Testis (tissue), 2 donors: ENCODE measurements at regions not wholly inside any gene's neighbourhood (a gene's known extent, or its start where the extent isn't known, plus 50 kb on each side); places are given as distances from the start of the nearest gene placed in this dataset.
A peak's percentile ranks its signal among the peaks of the same experiment; 100 is the strongest.

Experiments used
- DNase-seq: peaks from one replicate; pipeline ENCODE4 v3.0.0-alpha.2; 2019
- H3K27ac ChIP-seq, 2 donors: fragments of 200-600 bp; sonication (generic); one replicate each; pipeline ENCODE4 v1.5.1; 2019
- H3K27me3 ChIP-seq: fragments of 200-600 bp; sonication (generic); one replicate; pipeline ENCODE4 v1.5.1; 2019
- H3K36me3 ChIP-seq: fragments of 200-600 bp; sonication (generic); one replicate; pipeline ENCODE4 v1.5.1; 2017; ENCODE audit warnings: low read depth; ENCODE audit errors: missing control alignments
- H3K4me1 ChIP-seq: fragments of 200-600 bp; sonication (generic); one replicate; pipeline ENCODE4 v1.5.1; 2019
- H3K4me3 ChIP-seq, 2 donors: fragments of 200-600 bp; sonication (generic); one replicate each; pipeline ENCODE4 v1.5.1; 2017 to 2019
- H3K9me3 ChIP-seq: fragments of 200-600 bp; sonication (generic); one replicate; pipeline ENCODE4 v1.5.1; 2017
- CTCF ChIP-seq, 3 experiments: fragments of 450-650 bp in 2 of 3; fragments of 200-600 bp in 1 of 3; sonication (generic) in 1 of 3; IDR thresholded peaks; one replicate each; pipeline ENCODE4 v1.5.1; 2016 to 2019; ENCODE audit warnings: antibody characterized with exemption in 3 of 3, mild to moderate bottlenecking in 2 of 3, moderate library complexity in 1 of 3
- POLR2A ChIP-seq: fragments of 450-650 bp; IDR thresholded peaks from one replicate; pipeline ENCODE4 v1.6.1; 2017; ENCODE audit warnings: antibody characterized with exemption, mild to moderate bottlenecking, moderate library complexity
- WGBS, 2 donors: methylation state at CpG; one replicate each; pipeline ENCODE4 v1.1.5; 2018; 5-methylcytosine and 5-hydroxymethylcytosine counted together
- intact Hi-C: fragments of 100-400 bp; cut with DNase I; formaldehyde crosslinking; loops from one replicate; pipeline ENCODE4 v1.15.1; 2023; ENCODE audit warnings: low total_unique reads

- WGBS, 2 donors: 70 to 73% methylated on average over 2 of the region's 2 CpGs
- Histone ChIP-seq H3K4me3 (no peak overlapping the region), H3K36me3 (no peaks in the 10 kb centered on the region), H3K27ac (no peak overlapping the region), H3K9me3 (no peaks in the 10 kb centered on the region), H3K27me3 (no peaks in the 10 kb centered on the region), H3K4me1 (no peaks in the 10 kb centered on the region)
- TF ChIP-seq POLR2A: no peak
- no peak for TF ChIP-seq CTCF (IDR thresholded peaks at IDR 0.05)
- DNase-seq: no peak
- intact Hi-C loops: no loop called here
Observed at GRCh38 chr6:19209202-19209601, 628.0 kb upstream of the ID4 start.

- TF ChIP-seq POLR2A (no peak), CTCF (IDR thresholded peaks at IDR 0.05) (peak in 1 of 3 experiments; percentile 21)
- H3K4me1 ChIP-seq: no peaks in the 10 kb centered on the region
- H3K27me3 ChIP-seq: no peaks in the 10 kb centered on the region
- 88 to 90% methylated on average over 11 to 14 of the region's 14 CpGs for WGBS, 2 donors
- H3K36me3 ChIP-seq: no peaks in the 10 kb centered on the region
- H3K27ac ChIP-seq: no peak overlapping the region
- H3K9me3 ChIP-seq: no peaks in the 10 kb centered on the region
- H3K4me3 ChIP-seq: no peak overlapping the region
- intact Hi-C loops: no loop called here
- DNase-seq: peak; percentile 46
Observed at GRCh38 chr6:19210849-19211590, 626.1 kb upstream of the ID4 start.

- intact Hi-C loops: no loop called here
- Histone ChIP-seq H3K27me3 (no peaks in the 10 kb centered on the region), H3K27ac (no peak overlapping the region), H3K4me1 (no peaks in the 10 kb centered on the region), H3K36me3 (no peaks in the 10 kb centered on the region), H3K9me3 (no peaks in the 10 kb centered on the region), H3K4me3 (no peak overlapping the region)
- 90 to 92% methylated on average over 2 of the region's 2 CpGs for WGBS, 2 donors
- TF ChIP-seq CTCF (IDR thresholded peaks at IDR 0.05) (no peak), POLR2A (no peak)
- no peak for DNase-seq
Observed at GRCh38 chr6:19214231-19214630, 622.9 kb upstream of the ID4 start.

- H3K27ac ChIP-seq: no peak overlapping the region
- no peaks in the 10 kb centered on the region for H3K36me3 ChIP-seq
- intact Hi-C loops: no loop called here
- 8 to 34% methylated on average over 1 of the region's 1 CpG for WGBS, 2 donors
- no peaks in the 10 kb centered on the region for H3K4me1 ChIP-seq
- no peak for TF ChIP-seq POLR2A
- TF ChIP-seq CTCF (IDR thresholded peaks at IDR 0.05): no peak
- DNase-seq: no peak
- H3K4me3 ChIP-seq: no peak overlapping the region
- no peaks in the 10 kb centered on the region for H3K9me3 ChIP-seq
- H3K27me3 ChIP-seq: no peaks in the 10 kb centered on the region
Observed at GRCh38 chr6:19219931-19220330, 617.2 kb upstream of the ID4 start.
